Endothelial cell of umbilical vein (primary cell): ENCODE measurements at regions not wholly inside any gene's neighbourhood (a gene's known extent, or its start where the extent isn't known, plus 50 kb on each side); places are given as distances from the start of the nearest gene placed in this dataset.

ENCODE experiments used
- BruUV-seq: library from RNA; stranded (reverse); fragments of 400-500 nt; replicated peaks from 2 replicates; lab custom pipeline; 2021; lab: Mats Ljungman, UMichigan
- CTCF ChIA-PET: fragments of 300-600, 350-600 bp; sonication (Branson Sonifier 250); formaldehyde crosslinking; loops from one replicate; lab custom pipeline; 2021; ENCODE audit warnings: antibody characterized with exemption, inconsistent platforms; lab: Charles Lee
- POLR2A ChIA-PET: fragments of 300-600, 350-600 bp; sonication (Branson Sonifier 250); formaldehyde crosslinking; loops from one replicate; lab custom pipeline; 2021; ENCODE audit warnings: antibody characterized with exemption, inconsistent platforms; lab: Charles Lee
- DNase-seq: peaks from one replicate; pipeline ENCODE4 v3.0.0-alpha.2; 2011; ENCODE audit warnings: low read depth, low spot score
- FAIRE-seq: peaks from 2 replicates; lab custom pipeline; 2011; peaks lifted over from hg19 to GRCh38; lab: Jason Lieb, UNC
- H2AFZ ChIP-seq: 2 replicates; pipeline ENCODE4 v1.6.0; 2012; ENCODE audit warnings: low read depth, low read length, control low read depth, inconsistent platforms
- H3K27ac ChIP-seq: 2 replicates; pipeline ENCODE4 v1.5.1; 2011; ENCODE audit warnings: low read depth, mild to moderate bottlenecking, control low read depth, low read length, moderate library complexity; ENCODE audit not compliant: insufficient read depth
- H3K27me3 ChIP-seq, 2 experiments: 2 replicates each; pipeline versions ENCODE4 v1.6.0 to v1.6.1; 2011; ENCODE audit warnings: low read length in 2 of 2, mixed read lengths in 1 of 2; ENCODE audit not compliant: control insufficient read depth in 2 of 2, insufficient read depth in 2 of 2
- H3K36me3 ChIP-seq, 2 experiments: 2 replicates in 1 of 2; 3 replicates in 1 of 2; pipeline ENCODE4 v1.5.1; 2011; ENCODE audit warnings: low read length in 2 of 2, mild to moderate bottlenecking in 1 of 2, moderate library complexity in 1 of 2; ENCODE audit not compliant: control insufficient read depth in 2 of 2, insufficient read depth in 2 of 2; ENCODE audit errors: extremely low read depth in 1 of 2
- H3K4me1 ChIP-seq: 3 replicates; pipeline ENCODE4 v1.5.1; 2011; ENCODE audit warnings: mild to moderate bottlenecking, low read length; ENCODE audit not compliant: control insufficient read depth, insufficient read depth; ENCODE audit errors: extremely low read depth
- H3K4me2 ChIP-seq: 2 replicates; pipeline ENCODE4 v1.6.1; 2011; ENCODE audit warnings: low read length, control low read depth, mixed read lengths; ENCODE audit not compliant: insufficient read depth
- H3K4me3 ChIP-seq, 3 experiments: fragments of 200-600 bp in 1 of 3; sonication (generic), shearing (Covaris generic) in 1 of 3; replicated peaks in 1 of 3; 2 replicates each; pipeline ENCODE4 v1.5.1; 2011 to 2016; ENCODE audit warnings: control low read depth in 3 of 3, low read length in 3 of 3, mild to moderate bottlenecking in 2 of 3, inconsistent platforms in 1 of 3, low read depth in 1 of 3, moderate library complexity in 1 of 3; ENCODE audit not compliant: insufficient read depth in 1 of 3
- H3K79me2 ChIP-seq: 2 replicates; pipeline ENCODE4 v1.6.0; 2012; ENCODE audit warnings: low read length, inconsistent platforms; ENCODE audit not compliant: control insufficient read depth, insufficient read depth
- H3K9ac ChIP-seq: replicated peaks from 2 replicates; pipeline ENCODE3; 2011; ENCODE audit warnings: low read length, control low read depth; ENCODE audit not compliant: insufficient read depth; ENCODE audit errors: extremely low read depth
- H3K9me1 ChIP-seq: replicated peaks from 3 replicates; pipeline ENCODE4 v1.6.0; 2011; ENCODE audit warnings: mild to moderate bottlenecking, low read length; ENCODE audit not compliant: control insufficient read depth, insufficient read depth; ENCODE audit errors: extremely low read depth
- H3K9me3 ChIP-seq: replicated peaks from 2 replicates; pipeline ENCODE4 v1.5.1; 2012; ENCODE audit warnings: low read length, inconsistent platforms; ENCODE audit not compliant: control insufficient read depth, insufficient read depth
- H4K20me1 ChIP-seq: replicated peaks from 2 replicates; pipeline ENCODE3; 2011; ENCODE audit warnings: mild to moderate bottlenecking, low read length; ENCODE audit not compliant: control insufficient read depth, insufficient read depth; ENCODE audit errors: extremely low read depth
- EZH2 ChIP-seq: IDR thresholded peaks from 2 replicates; pipeline ENCODE4 v1.6.1; 2012; ENCODE audit warnings: borderline replicate concordance, low read depth, mild to moderate bottlenecking, moderate library complexity, low read length, inconsistent platforms; ENCODE audit not compliant: severe bottlenecking
- FOS ChIP-seq: IDR thresholded peaks from 2 replicates; pipeline ENCODE4 v1.6.1; 2011; ENCODE audit warnings: mild to moderate bottlenecking, low read length, moderate library complexity, borderline replicate concordance; ENCODE audit not compliant: insufficient read depth
- GATA2 ChIP-seq: IDR thresholded peaks from 2 replicates; pipeline ENCODE4 v1.7.0; 2011; ENCODE audit warnings: low read depth, mild to moderate bottlenecking, moderate library complexity, mixed read lengths, low read length; ENCODE audit not compliant: insufficient read length, insufficient read depth
- JUN ChIP-seq: IDR thresholded peaks from 2 replicates; pipeline ENCODE4 v1.6.1; 2011; ENCODE audit warnings: borderline replicate concordance, low read depth; ENCODE audit not compliant: insufficient read length, insufficient read depth
- MAX ChIP-seq: IDR thresholded peaks from 2 replicates; pipeline ENCODE4 v1.6.1; 2011; ENCODE audit not compliant: insufficient read depth, insufficient read length
- MYC ChIP-seq: IDR thresholded peaks from one replicate; pipeline ENCODE4 v1.6.1; 2011; ENCODE audit warnings: mild to moderate bottlenecking, low read depth, low read length
- POLR2A ChIP-seq: IDR thresholded peaks from 2 replicates; pipeline ENCODE4 v1.6.1; 2012; ENCODE audit warnings: low read depth, mild to moderate bottlenecking, control low read depth, low read length
- POLR2AphosphoS5 ChIP-seq: IDR thresholded peaks from 2 replicates; pipeline ENCODE4 v1.6.1; 2012; ENCODE audit warnings: low read depth, mild to moderate bottlenecking, control low read depth, low read length, moderate library complexity; ENCODE audit not compliant: insufficient read depth
- dilution Hi-C: fragments of 300-500 bp; cut with MboI; formaldehyde crosslinking; loops from one replicate; pipeline ENCODE4 v1.15.0; 2019; ENCODE audit warnings: low sequenced_read_pairs; ENCODE audit not compliant: extremely low pct_ligation_motif_present
- intact Hi-C: fragments of 100-400 bp; cut with micrococcal nuclease; formaldehyde crosslinking; loops from one replicate; pipeline ENCODE4 v1.10.0; 2022
- TF ChIP-seq, protein P1 (sequence below), 2 donors: IDR thresholded peaks; 1 replicate in 1 of 2; 2 replicates in 1 of 2; pipeline ENCODE4 v1.5.1; 2011; ENCODE audit warnings: low read length in 2 of 2, mild to moderate bottlenecking in 2 of 2, moderate library complexity in 2 of 2, control low read depth in 1 of 2, inconsistent platforms in 1 of 2, low read depth in 1 of 2; ENCODE audit not compliant: insufficient read depth in 1 of 2; ENCODE audit errors: extremely low read depth in 1 of 2

DNA sequence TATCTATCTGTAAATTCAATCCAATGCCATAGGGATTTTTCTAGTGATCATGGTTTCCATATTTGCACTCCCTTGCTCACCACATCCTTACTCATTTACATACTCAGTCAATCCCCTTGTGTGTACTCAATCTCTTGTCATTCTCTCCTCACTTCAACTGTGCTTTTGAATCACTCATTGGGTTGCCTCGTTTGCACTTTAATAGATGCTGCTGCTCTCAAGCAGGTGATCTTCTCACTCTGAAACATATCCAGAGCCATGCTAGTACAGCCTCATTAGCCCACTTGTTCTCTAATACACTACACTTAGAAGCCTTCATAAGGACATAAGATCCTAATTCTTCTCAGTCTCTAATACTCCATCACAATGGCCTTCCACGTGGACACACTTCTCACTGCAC, 507.9 kb downstream of the TECRL start:
- no peak overlapping the region for H3K4me2 ChIP-seq
- BruUV-seq, result no TSS peak
- no peak overlapping the region for H3K27ac ChIP-seq
- ChIA-PET CTCF (no interaction called here), POLR2A (no interaction called here)
- no peak for DNase-seq
- H3K4me3 ChIP-seq, result no peak overlapping the region
- TF ChIP-seq, protein P1, sequence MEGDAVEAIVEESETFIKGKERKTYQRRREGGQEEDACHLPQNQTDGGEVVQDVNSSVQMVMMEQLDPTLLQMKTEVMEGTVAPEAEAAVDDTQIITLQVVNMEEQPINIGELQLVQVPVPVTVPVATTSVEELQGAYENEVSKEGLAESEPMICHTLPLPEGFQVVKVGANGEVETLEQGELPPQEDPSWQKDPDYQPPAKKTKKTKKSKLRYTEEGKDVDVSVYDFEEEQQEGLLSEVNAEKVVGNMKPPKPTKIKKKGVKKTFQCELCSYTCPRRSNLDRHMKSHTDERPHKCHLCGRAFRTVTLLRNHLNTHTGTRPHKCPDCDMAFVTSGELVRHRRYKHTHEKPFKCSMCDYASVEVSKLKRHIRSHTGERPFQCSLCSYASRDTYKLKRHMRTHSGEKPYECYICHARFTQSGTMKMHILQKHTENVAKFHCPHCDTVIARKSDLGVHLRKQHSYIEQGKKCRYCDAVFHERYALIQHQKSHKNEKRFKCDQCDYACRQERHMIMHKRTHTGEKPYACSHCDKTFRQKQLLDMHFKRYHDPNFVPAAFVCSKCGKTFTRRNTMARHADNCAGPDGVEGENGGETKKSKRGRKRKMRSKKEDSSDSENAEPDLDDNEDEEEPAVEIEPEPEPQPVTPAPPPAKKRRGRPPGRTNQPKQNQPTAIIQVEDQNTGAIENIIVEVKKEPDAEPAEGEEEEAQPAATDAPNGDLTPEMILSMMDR (IDR thresholded peaks at IDR 0.05; ENCODE audit: extremely low read depth in 1 of 2, insufficient read depth in 1 of 2, low read depth in 1 of 2, low read length in 2 of 2), result no peak
- TF ChIP-seq MYC (no peak), MAX (no peak), FOS (no peak), POLR2AphosphoS5 (no peak), JUN (no peak), EZH2 (no peak), GATA2 (no peak), POLR2A (no peak)
- H3K9me3 ChIP-seq, result peaks cover 4% of the 10 kb centered on the region
- H3K9ac ChIP-seq, result no peak overlapping the region
- dilution Hi-C loops (no loop called here), intact Hi-C loops (no loop called here)
- no peak for FAIRE-seq
- H4K20me1 ChIP-seq, result no peaks in the 10 kb centered on the region
- H2AFZ ChIP-seq, result no peak overlapping the region
- H3K9me1 ChIP-seq, result no peaks in the 10 kb centered on the region
- no peaks in the 10 kb centered on the region for H3K27me3 ChIP-seq
- H3K36me3 ChIP-seq, result no peaks in the 10 kb centered on the region
- no peaks in the 10 kb centered on the region for H3K4me1 ChIP-seq
- H3K79me2 ChIP-seq, result no peaks in the 10 kb centered on the region
